Neural cell (in vitro differentiated cells): ENCODE measurements at regions not wholly inside any gene's neighbourhood (a gene's known extent, or its start where the extent isn't known, plus 50 kb on each side); places are given as distances from the start of the nearest gene placed in this dataset.

Experiments
- CTCF ChIP-seq: fragments of 450-650 bp; IDR thresholded peaks from 2 replicates; pipeline ENCODE4 v1.5.1; 2014; ENCODE audit warnings: antibody characterized with exemption, mild to moderate bottlenecking, moderate library complexity; ENCODE audit not compliant: poor library complexity, severe bottlenecking
- EP300 ChIP-seq: fragments of 450-650 bp; conservative IDR thresholded peaks from 2 replicates; pipeline ENCODE4 v1.6.1; 2014; ENCODE audit warnings: antibody characterized with exemption, mild to moderate bottlenecking, moderate library complexity; ENCODE audit not compliant: poor library complexity, severe bottlenecking
- EZH2 ChIP-seq: fragments of 200-600, 300-800 bp; shearing (Covaris generic), sonication (generic); IDR thresholded peaks from 2 replicates; pipeline ENCODE4 v1.6.1; 2014; ENCODE audit warnings: antibody characterized with exemption, low read length, borderline replicate concordance, mild to moderate bottlenecking; ENCODE audit not compliant: insufficient read depth, poor library complexity, severe bottlenecking
- MXI1 ChIP-seq: fragments of 450-650 bp; conservative IDR thresholded peaks from 2 replicates; pipeline ENCODE4 v1.6.1; 2014; ENCODE audit warnings: antibody characterized with exemption, mild to moderate bottlenecking; ENCODE audit not compliant: poor library complexity, severe bottlenecking
- POLR2AphosphoS5 ChIP-seq: IDR thresholded peaks from 2 replicates; pipeline ENCODE4 v1.6.1; 2012
- RAD21 ChIP-seq: fragments of 450-650 bp; conservative IDR thresholded peaks from 2 replicates; pipeline ENCODE4 v1.6.1; 2014; ENCODE audit warnings: antibody characterized with exemption, mild to moderate bottlenecking, moderate library complexity
- REST ChIP-seq: IDR thresholded peaks from 2 replicates; pipeline ENCODE4 v1.6.1; 2012; ENCODE audit warnings: borderline replicate concordance
- TAF1 ChIP-seq: IDR thresholded peaks from 2 replicates; pipeline ENCODE4 v1.6.1; 2012; ENCODE audit warnings: low read depth

- TF ChIP-seq CTCF, result no peak
- no peak for TF ChIP-seq EZH2
- no peak for TF ChIP-seq REST
- TF ChIP-seq POLR2AphosphoS5, result no peak
- no peak for TF ChIP-seq MXI1
- TF ChIP-seq RAD21, result no peak
- no peak for TF ChIP-seq EP300
- TF ChIP-seq TAF1, result no peak
Observed at GRCh38 chr9:19648672-19649071, 140.2 kb downstream of the SLC24A2 start.
